Trophoblast cell (in vitro differentiated cells and primary cell): ENCODE measurements at regions not wholly inside any gene's neighbourhood (a gene's known extent, or its start where the extent isn't known, plus 50 kb on each side); places are given as distances from the start of the nearest gene placed in this dataset.

ENCODE experiments used
- DNase-seq, 2 donors: peaks; one replicate each; pipeline ENCODE4 v3.0.0-alpha.2; 2016
- H2AFZ ChIP-seq: 2 replicates; pipeline ENCODE4 v1.6.1; 2013; ENCODE audit warnings: low read length, moderate library complexity, mild to moderate bottlenecking; ENCODE audit not compliant: insufficient read depth, poor library complexity
- H2AK5ac ChIP-seq: 2 replicates; pipeline ENCODE4 v1.6.1; 2013; ENCODE audit warnings: mild to moderate bottlenecking, low read length
- H2BK120ac ChIP-seq: 2 replicates; pipeline ENCODE4 v1.6.1; 2013; ENCODE audit warnings: low read length, mild to moderate bottlenecking, moderate library complexity; ENCODE audit not compliant: insufficient read depth, poor library complexity
- H2BK12ac ChIP-seq: 2 replicates; pipeline ENCODE4 v1.6.1; 2013; ENCODE audit warnings: mild to moderate bottlenecking, low read length, moderate library complexity
- H2BK5ac ChIP-seq: 2 replicates; pipeline ENCODE4 v1.6.1; 2013; ENCODE audit warnings: low read length, low read depth, moderate library complexity, mild to moderate bottlenecking; ENCODE audit not compliant: poor library complexity
- H3K14ac ChIP-seq: 2 replicates; pipeline ENCODE4 v1.6.1; 2013; ENCODE audit warnings: mild to moderate bottlenecking, low read length
- H3K18ac ChIP-seq: 2 replicates; pipeline ENCODE4 v1.6.1; 2013; ENCODE audit warnings: mild to moderate bottlenecking, low read length
- H3K23ac ChIP-seq: 2 replicates; pipeline ENCODE4 v1.6.1; 2013; ENCODE audit warnings: low read length
- H3K27ac ChIP-seq: 2 replicates; pipeline ENCODE4 v1.5.1; 2013; ENCODE audit warnings: low read depth, mild to moderate bottlenecking, inconsistent platforms, low read length, moderate library complexity
- H3K27me3 ChIP-seq: 2 replicates; pipeline ENCODE4 v1.6.1; 2013; ENCODE audit warnings: inconsistent platforms, mild to moderate bottlenecking, low read length, moderate library complexity; ENCODE audit not compliant: insufficient read depth
- H3K36me3 ChIP-seq, 2 experiments: 1 replicate in 1 of 2; 2 replicates in 1 of 2; pipeline ENCODE4 v1.6.1; 2013; ENCODE audit warnings: low read length in 2 of 2, mild to moderate bottlenecking in 2 of 2, moderate library complexity in 1 of 2; ENCODE audit not compliant: insufficient read depth in 2 of 2, control insufficient read depth in 1 of 2
- H3K4ac ChIP-seq: 2 replicates; pipeline ENCODE4 v1.6.1; 2013; ENCODE audit warnings: low read depth, mild to moderate bottlenecking, low read length, moderate library complexity
- H3K4me1 ChIP-seq, 2 experiments: 1 replicate in 1 of 2; 2 replicates in 1 of 2; pipeline ENCODE4 v1.6.1; 2013; ENCODE audit warnings: low read length in 2 of 2, mild to moderate bottlenecking in 2 of 2, moderate library complexity in 1 of 2; ENCODE audit not compliant: insufficient read depth in 2 of 2, control insufficient read depth in 1 of 2
- H3K4me2 ChIP-seq: 2 replicates; pipeline ENCODE4 v1.6.1; 2013; ENCODE audit warnings: inconsistent platforms, mild to moderate bottlenecking, low read length, moderate library complexity
- H3K4me3 ChIP-seq: 2 replicates; pipeline ENCODE4 v1.5.1; 2013; ENCODE audit warnings: mild to moderate bottlenecking, low read depth, low read length, inconsistent platforms
- H3K79me1 ChIP-seq: one replicate; pipeline ENCODE4 v1.6.1; 2013; ENCODE audit warnings: low read length
- H3K79me2 ChIP-seq: 2 replicates; pipeline ENCODE4 v1.6.1; 2013; ENCODE audit warnings: low read length, mild to moderate bottlenecking; ENCODE audit not compliant: control insufficient read depth, insufficient read depth, poor library complexity
- H3K9ac ChIP-seq: 2 replicates; pipeline ENCODE4 v1.6.1; 2013; ENCODE audit warnings: mild to moderate bottlenecking, low read length
- H3K9me3 ChIP-seq: 2 replicates; pipeline ENCODE4 v1.6.1; 2013; ENCODE audit warnings: low read depth, mild to moderate bottlenecking, control low read depth, inconsistent platforms, low read length; ENCODE audit not compliant: insufficient read depth
- H4K12ac ChIP-seq: 2 replicates; pipeline ENCODE4 v1.6.1; 2013; ENCODE audit warnings: low read depth, mild to moderate bottlenecking, low read length, moderate library complexity
- H4K8ac ChIP-seq: 2 replicates; pipeline ENCODE4 v1.6.1; 2013; ENCODE audit warnings: low read depth, mild to moderate bottlenecking, low read length, moderate library complexity
- H4K91ac ChIP-seq: one replicate; pipeline ENCODE4 v1.6.1; 2013; ENCODE audit warnings: low read depth, mild to moderate bottlenecking, low read length, moderate library complexity
- WGBS: extraction: QIAGEN DNeasy Blood & Tissue Kit; methylation state at CpG from one replicate; pipeline ENCODE4 v1.1.7; 2013; ENCODE audit warnings: missing lambda C conversion rate; ENCODE audit not compliant: insufficient read length, insufficient coverage; ENCODE audit errors: extremely low coverage; 5-methylcytosine and 5-hydroxymethylcytosine counted together

GRCh38 chr4:72954811-72955210 is 114.7 kb downstream of the COX18 start:
- Histone ChIP-seq H3K79me1 (no peaks in the 10 kb centered on the region), H3K4me1 (peaks cover 0 to 2% of the 10 kb centered on the region in 2 experiments), H3K4me3 (no peak overlapping the region), H3K9ac (no peak overlapping the region), H2AFZ (no peak overlapping the region), H3K27me3 (no peaks in the 10 kb centered on the region), H4K8ac (no peak overlapping the region), H2AK5ac (no peak overlapping the region), H3K79me2 (no peaks in the 10 kb centered on the region), H2BK120ac (no peak overlapping the region), H4K12ac (no peak overlapping the region), H3K36me3 (no peaks in the 10 kb centered on the region), H3K27ac (no peak overlapping the region), H3K9me3 (no peaks in the 10 kb centered on the region), H2BK12ac (no peak overlapping the region), H2BK5ac (no peak overlapping the region), H3K23ac (no peak overlapping the region), H4K91ac (no peak overlapping the region), H3K4me2 (no peak overlapping the region), H3K14ac (no peak overlapping the region), H3K18ac (no peak overlapping the region), H3K4ac (no peak overlapping the region)
- DNase-seq, result no peak
- WGBS, result no CpG with 5 or more reads among the region's 2 CpGs

- H3K27ac ChIP-seq, result no peak overlapping the region
- H4K91ac ChIP-seq, result no peak overlapping the region
Measured at GRCh38 chr4:72953571-72953970, 115.9 kb downstream of the COX18 start.

GRCh38 chr4:72951628-72952027 is 117.9 kb downstream of the COX18 start:
- H3K79me2 ChIP-seq, result no peaks in the 10 kb centered on the region
- no peak overlapping the region for H3K9ac ChIP-seq
- no peak overlapping the region for H2BK120ac ChIP-seq
- no peaks in the 10 kb centered on the region for H3K36me3 ChIP-seq
- H3K23ac ChIP-seq, result no peak overlapping the region
- no CpG with 5 or more reads among the region's 2 CpGs for WGBS
- no peaks in the 10 kb centered on the region for H3K27me3 ChIP-seq
- no peaks in the 10 kb centered on the region for H3K79me1 ChIP-seq
- no peak overlapping the region for H3K27ac ChIP-seq
- no peak overlapping the region for H4K12ac ChIP-seq
- H3K14ac ChIP-seq, result no peak overlapping the region
- H2BK12ac ChIP-seq, result no peak overlapping the region
- no peaks in the 10 kb centered on the region for H3K9me3 ChIP-seq
- H3K4ac ChIP-seq, result no peak overlapping the region
- no peak overlapping the region for H2AFZ ChIP-seq
- H3K4me3 ChIP-seq, result no peak overlapping the region
- H4K91ac ChIP-seq, result no peak overlapping the region
- H3K4me1 ChIP-seq, result no peaks in the 10 kb centered on the region
- no peak for DNase-seq
- H2AK5ac ChIP-seq, result no peak overlapping the region
- no peak overlapping the region for H3K4me2 ChIP-seq
- H3K18ac ChIP-seq, result no peak overlapping the region
- no peak overlapping the region for H2BK5ac ChIP-seq
- H4K8ac ChIP-seq, result no peak overlapping the region

More at GRCh38 chr4:72953571-72953970, 115.9 kb downstream of the COX18 start:
- Histone ChIP-seq H2BK5ac (no peak overlapping the region), H3K36me3 (no peaks in the 10 kb centered on the region), H4K8ac (no peak overlapping the region), H4K12ac (no peak overlapping the region), H3K27me3 (no peaks in the 10 kb centered on the region), H3K4ac (no peak overlapping the region), H2BK12ac (no peak overlapping the region), H2AK5ac (no peak overlapping the region), H3K4me2 (no peak overlapping the region), H3K9ac (no peak overlapping the region), H3K4me3 (no peak overlapping the region), H3K23ac (no peak overlapping the region), H3K79me1 (no peaks in the 10 kb centered on the region), H2BK120ac (no peak overlapping the region), H3K4me1 (no peaks in the 10 kb centered on the region), H3K14ac (no peak overlapping the region), H3K79me2 (no peaks in the 10 kb centered on the region), H2AFZ (no peak overlapping the region), H3K9me3 (no peaks in the 10 kb centered on the region), H3K18ac (no peak overlapping the region)
- no CpG with 5 or more reads among the region's 1 CpG for WGBS
- no peak for DNase-seq

- no peak for DNase-seq
- no peak overlapping the region for H2BK5ac ChIP-seq
- H4K12ac ChIP-seq, result no peak overlapping the region
- no peaks in the 10 kb centered on the region for H3K27me3 ChIP-seq
- H3K79me2 ChIP-seq, result no peaks in the 10 kb centered on the region
- no peaks in the 10 kb centered on the region for H3K4me1 ChIP-seq
- no peak overlapping the region for H2BK120ac ChIP-seq
- H4K91ac ChIP-seq, result no peak overlapping the region
- H2AK5ac ChIP-seq, result no peak overlapping the region
- WGBS, result no CpG with 5 or more reads among the region's 1 CpG
- H3K9me3 ChIP-seq, result no peaks in the 10 kb centered on the region
- no peak overlapping the region for H3K9ac ChIP-seq
- H2AFZ ChIP-seq, result no peak overlapping the region
- H4K8ac ChIP-seq, result no peak overlapping the region
- H3K4me3 ChIP-seq, result no peak overlapping the region
- no peak overlapping the region for H3K14ac ChIP-seq
- H3K23ac ChIP-seq, result no peak overlapping the region
- H3K4me2 ChIP-seq, result no peak overlapping the region
- no peak overlapping the region for H3K18ac ChIP-seq
- H3K4ac ChIP-seq, result no peak overlapping the region
- no peak overlapping the region for H2BK12ac ChIP-seq
- no peaks in the 10 kb centered on the region for H3K79me1 ChIP-seq
- no peak overlapping the region for H3K27ac ChIP-seq
- no peaks in the 10 kb centered on the region for H3K36me3 ChIP-seq
Measured at GRCh38 chr4:72951147-72951546, 118.4 kb downstream of the COX18 start.
